ENCODE measurements at regions not wholly inside any gene's neighbourhood (a gene's known extent, or its start where the extent isn't known, plus 50 kb on each side); places are given as distances from the start of the nearest gene placed in this dataset.

DNA sequence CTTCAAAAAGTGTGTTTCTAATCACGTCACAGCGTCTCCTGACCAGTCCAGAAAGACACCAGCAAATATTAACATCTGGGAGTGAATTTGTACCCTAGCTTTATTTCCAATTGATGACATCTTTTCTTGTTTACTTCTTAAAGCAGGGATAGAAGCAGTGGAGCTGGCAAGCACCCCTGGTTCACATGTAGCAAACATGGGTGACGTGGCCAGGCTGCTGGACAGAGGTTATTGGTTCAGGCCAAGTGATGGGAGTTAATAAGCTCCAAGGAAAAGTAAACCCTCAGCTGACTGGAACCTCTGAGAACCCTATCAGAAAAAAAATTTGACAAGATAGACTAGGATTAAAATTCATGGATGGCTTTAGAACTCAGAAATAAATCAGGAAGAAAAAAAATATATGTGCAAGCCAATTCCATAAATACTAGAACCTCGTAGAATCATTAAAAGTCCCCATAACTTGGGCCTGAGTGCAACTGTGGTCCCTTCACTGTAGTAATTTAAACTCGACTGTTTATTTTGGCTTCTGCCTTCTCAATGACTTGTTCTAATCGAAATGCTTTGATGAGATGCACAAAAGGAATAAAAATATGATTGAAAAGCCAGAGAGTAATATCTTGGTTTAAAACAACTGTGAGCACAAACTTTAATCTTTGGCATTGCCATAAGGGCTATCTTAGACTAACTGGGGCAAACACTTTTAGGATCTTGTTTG lies 121.5 kb upstream of the CTAGE1 start:
- no peak for FAIRE-seq
- no peak for DNase-seq (ENCODE audit: extremely low spot score, insufficient read length, low read depth)

- FAIRE-seq = no peak
- no peak for DNase-seq (ENCODE audit: extremely low spot score, insufficient read length, low read depth)
Observed at GRCh38 chr18:22541232-22541631, 123.5 kb upstream of the CTAGE1 start.

DNA sequence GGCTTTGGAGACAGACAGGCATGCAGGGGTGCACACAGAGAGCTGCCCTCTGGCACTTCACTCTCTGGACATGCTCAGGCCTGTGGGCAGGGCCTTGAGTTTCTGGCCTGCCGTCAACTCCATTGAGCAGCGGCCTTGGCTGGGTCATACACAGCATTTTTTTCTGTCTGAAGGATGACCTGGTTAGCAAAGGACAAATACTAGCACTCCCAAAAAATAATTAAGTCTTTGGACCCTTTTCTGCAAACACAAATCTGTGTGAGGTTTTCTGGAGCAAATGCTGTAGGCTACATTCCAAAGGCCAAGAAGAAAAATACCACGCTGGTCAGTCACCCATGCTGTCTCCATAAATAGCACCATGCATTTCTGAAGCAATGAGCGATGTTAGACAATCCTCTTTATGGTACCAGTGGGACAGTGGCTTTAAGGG lies 124.7 kb upstream of the CTAGE1 start:
- DNase-seq (ENCODE audit: extremely low spot score, insufficient read length, low read depth) (no peak), FAIRE-seq (no peak)

- no peak for FAIRE-seq
- no peak for DNase-seq (ENCODE audit: extremely low spot score, insufficient read length, low read depth)
Observed at GRCh38 chr18:22543769-22544168, 126.1 kb upstream of the CTAGE1 start.

DNA sequence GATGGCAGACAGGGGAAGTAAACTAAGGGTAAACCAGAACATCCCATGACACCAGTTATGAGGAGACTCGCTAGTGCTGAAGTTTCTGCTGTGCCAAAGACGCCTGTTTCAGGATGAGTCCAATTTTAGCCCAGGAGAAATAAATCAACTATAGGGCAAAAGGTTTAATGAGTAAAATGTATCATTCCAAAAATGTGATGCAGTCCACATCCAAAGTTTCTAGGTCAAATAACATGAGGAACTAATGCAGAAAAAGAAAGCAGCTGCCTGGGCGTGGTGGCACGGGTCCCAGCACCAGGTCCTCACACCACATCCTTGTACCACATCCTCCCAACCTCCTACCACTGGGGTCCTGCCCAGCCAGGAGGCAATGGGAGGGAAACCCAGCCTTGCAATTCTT lies 126.9 kb upstream of the CTAGE1 start:
- DNase-seq (ENCODE audit: extremely low spot score, insufficient read length, low read depth) (no peak), FAIRE-seq (no peak)

GRCh38 chr18:22545066-22545760 lies 127.5 kb upstream of the CTAGE1 start:
- DNase-seq (ENCODE audit: extremely low spot score, insufficient read length, low read depth) = no peak
- no peak for FAIRE-seq

GRCh38 chr18:22546905-22547570 lies 129.3 kb upstream of the CTAGE1 start:
- FAIRE-seq (no peak), DNase-seq (ENCODE audit: extremely low spot score, insufficient read length, low read depth) (no peak)

- DNase-seq (ENCODE audit: extremely low spot score, insufficient read length, low read depth) (no peak), FAIRE-seq (no peak)
Observed at GRCh38 chr18:22547807-22548561, 130.3 kb upstream of the CTAGE1 start.

DNA sequence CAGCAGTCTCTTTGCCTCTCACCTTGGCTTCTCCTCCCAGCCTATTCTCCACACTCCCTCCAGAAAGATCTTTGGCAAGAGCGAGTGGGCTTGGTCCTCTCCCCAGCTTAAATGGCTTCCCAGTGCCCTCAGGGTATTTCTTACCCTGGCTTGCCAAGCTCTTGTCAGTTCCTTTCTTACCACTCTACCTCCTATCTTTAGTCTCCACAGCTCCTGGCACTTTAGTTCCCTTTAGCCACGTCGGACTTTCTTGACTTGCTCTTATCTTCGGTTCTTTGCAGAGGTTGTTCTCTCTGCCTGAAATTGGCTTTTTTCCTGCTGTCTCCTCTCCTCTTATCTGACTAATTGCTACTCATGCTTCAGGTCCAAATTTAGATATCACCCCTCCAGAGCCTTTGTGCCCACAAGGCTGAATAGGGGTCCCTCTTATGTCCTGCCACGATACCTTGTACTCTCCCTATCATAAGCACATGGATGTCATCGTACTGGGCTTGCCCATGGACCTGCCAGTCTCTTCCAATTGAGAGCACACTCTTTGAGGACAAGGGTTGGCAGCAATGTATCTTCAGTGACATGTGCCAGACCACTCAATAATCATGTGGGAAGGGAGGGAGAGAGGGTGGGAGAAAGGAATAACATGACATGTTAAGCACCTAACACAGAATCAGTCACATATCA lies 131.7 kb upstream of the CTAGE1 start:
- FAIRE-seq (no peak), DNase-seq (ENCODE audit: extremely low spot score, insufficient read length, low read depth) (no peak)

- no peak for DNase-seq (ENCODE audit: extremely low spot score, insufficient read length, low read depth)
- FAIRE-seq = no peak
Observed at GRCh38 chr18:22550366-22550765, 132.7 kb upstream of the CTAGE1 start.

DNA sequence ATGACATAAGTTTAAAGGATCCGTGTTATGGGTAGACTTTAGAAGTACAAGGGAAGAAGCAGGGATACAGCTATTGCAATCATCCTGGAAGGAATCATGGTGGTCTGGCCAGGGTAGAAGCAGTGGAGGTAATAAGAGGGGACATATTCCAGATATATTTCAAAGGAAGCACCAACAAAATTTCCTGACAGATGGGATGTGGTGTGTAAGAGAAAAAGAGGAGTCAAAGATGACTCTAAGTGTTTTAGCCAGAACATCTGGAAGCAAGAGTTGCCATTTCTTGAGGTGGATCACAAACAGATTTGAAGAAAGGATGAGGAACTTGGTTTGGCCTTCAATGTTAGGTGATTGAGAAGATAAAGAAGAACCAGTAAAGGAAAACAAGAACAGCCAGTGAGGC lies 133.1 kb upstream of the CTAGE1 start:
- DNase-seq (ENCODE audit: extremely low spot score, insufficient read length, low read depth) = no peak
- no peak for FAIRE-seq

DNA sequence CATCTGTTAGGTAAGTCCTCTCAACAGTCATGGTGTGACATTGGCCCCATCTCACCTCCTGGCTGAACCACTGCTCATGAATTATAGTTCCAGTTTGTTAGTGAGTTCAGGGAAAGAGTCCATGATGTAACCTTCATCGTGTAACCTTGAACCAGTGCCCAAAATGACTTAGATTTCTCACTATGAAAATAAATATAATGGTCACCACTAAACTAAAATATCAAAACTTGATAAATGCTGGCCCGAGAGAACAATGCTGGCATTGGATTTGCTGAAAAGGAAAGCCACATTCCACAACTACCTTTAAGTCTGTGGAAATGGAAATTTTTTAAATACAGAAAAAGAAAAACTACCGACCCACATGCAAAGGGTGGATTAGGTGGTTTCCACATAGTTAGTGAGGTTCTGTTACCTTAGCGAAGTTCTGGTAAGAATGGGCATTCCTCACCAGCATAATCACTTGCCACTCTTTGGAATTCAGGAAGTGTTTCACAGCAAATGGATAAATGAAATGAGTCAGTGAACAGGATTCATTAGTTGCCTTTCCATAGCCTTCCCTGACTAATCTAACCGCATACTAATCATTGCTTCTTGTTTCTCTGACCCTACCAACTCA lies 133.9 kb upstream of the CTAGE1 start:
- FAIRE-seq (no peak), DNase-seq (ENCODE audit: extremely low spot score, insufficient read length, low read depth) (no peak)

- DNase-seq (ENCODE audit: extremely low spot score, insufficient read length, low read depth) (no peak), FAIRE-seq (no peak)
Observed at GRCh38 chr18:22552254-22552653, 134.5 kb upstream of the CTAGE1 start.

DNA sequence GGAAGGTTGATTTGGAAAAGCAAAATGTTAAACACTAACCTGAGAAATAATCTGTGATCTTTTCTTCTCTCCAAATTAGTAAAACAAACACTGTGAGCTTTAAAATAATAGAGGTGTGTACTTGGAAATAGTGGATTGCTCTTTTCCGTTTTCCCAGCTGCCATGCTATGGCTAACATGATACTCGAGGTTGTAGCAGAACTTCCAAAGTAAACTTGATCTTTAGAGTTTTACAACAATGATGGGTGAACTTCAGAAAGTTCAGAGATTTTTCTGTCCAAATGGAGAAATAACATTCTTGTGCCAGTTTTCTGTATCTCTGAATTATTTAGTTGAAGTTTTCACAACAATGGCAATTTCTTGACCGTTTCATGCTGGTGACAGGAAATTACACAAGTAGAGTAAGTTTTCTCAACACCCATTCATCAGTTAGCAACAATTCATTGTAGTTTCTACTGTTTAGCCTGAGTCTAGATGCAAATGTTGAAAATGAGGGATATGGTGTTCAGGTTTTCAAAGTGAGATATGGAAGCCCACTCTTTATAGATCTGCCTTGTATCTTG lies 135.3 kb upstream of the CTAGE1 start:
- FAIRE-seq = no peak
- DNase-seq (ENCODE audit: extremely low spot score, insufficient read length, low read depth) = no peak

GRCh38 chr18:22556222-22557167 lies 138.8 kb upstream of the CTAGE1 start:
- DNase-seq (ENCODE audit: extremely low spot score, insufficient read length, low read depth) = no peak
- FAIRE-seq = no peak

GRCh38 chr18:22557168-22557941 lies 139.6 kb upstream of the CTAGE1 start:
- DNase-seq (ENCODE audit: extremely low spot score, insufficient read length, low read depth) (no peak), FAIRE-seq (no peak)

DNA sequence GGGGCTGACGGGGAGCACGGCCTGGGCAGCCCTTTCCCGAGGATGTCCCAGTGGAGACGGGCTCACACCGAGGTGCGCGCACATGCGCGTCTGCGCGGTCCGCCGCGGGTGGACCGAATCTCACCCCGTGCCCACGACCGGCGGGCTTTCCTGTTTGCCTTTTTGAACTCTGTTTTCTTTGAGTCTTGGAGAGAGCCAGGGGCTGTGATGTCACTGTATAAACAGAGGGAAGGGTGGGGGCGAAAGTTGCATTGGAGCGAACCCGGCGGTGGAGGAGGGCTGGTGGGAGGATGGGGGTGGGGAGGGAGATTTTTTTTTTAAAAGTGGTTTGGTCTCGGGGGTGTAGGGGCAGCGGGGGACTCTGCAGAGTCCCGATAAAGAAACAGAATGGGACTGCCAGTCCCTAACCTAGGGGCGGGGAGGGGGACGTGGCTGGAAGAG lies 141.2 kb upstream of the CTAGE1 start:
- FAIRE-seq = no peak

More for the DNA sequence above, 141.2 kb upstream of the CTAGE1 start:
- DNase-seq (ENCODE audit: extremely low spot score, insufficient read length, low read depth) = no peak

All from GM18507 (cell line).